ENCODE measurements at regions not wholly inside any gene's neighbourhood (a gene's known extent, or its start where the extent isn't known, plus 50 kb on each side); places are given as distances from the start of the nearest gene placed in this dataset.

DNA sequence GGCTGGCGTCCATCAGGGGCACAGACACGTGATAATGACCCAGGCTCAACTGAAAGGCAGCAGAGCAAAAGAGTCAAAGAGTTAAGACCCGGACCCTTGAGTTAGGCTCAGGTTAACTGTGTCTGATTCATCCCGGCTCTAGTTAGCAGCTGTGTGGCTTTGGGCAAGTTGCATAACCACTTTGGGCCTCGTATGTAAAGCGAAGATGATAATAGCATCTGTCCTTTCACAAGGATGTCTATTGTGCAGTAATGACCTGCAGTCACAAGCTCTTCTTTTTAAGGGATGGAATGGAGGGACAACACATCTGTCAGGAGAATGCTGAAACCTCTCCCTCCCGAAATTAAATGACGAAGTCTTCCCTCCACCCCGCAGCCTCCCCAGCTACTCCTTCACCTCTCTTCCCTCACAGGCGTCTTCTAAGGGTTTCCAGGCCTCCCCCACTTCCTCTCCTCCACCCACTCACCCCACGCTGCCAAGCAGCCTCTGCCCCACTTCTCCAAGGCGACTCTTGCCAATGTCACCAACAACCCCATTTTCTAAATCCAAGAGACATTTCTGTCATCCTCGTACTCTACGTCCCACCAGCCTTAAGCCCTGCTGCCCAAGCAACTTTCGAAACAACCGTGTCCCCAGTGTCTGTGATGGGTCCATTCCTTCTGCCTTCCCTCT is 135.1 kb upstream of the ID2 start:
- no peak overlapping the region for H3K9ac ChIP-seq (ENCODE audit: extremely low read depth, insufficient read length, low read length)
- no peaks in the 10 kb centered on the region for H3K79me2 ChIP-seq (ENCODE audit: insufficient read depth, low read length)
- no peak overlapping the region for H4K5ac ChIP-seq (ENCODE audit: insufficient read length, low read depth, low read length)
- H3K23me2 ChIP-seq (ENCODE audit: insufficient read length, low read depth, low read length, poor library complexity, severe bottlenecking) = no peaks in the 10 kb centered on the region
- no peak overlapping the region for H2AFZ ChIP-seq (ENCODE audit: low read length)
- H2BK120ac ChIP-seq (ENCODE audit: low read depth, low read length, poor library complexity, severe bottlenecking) = no peak overlapping the region
- H4K20me1 ChIP-seq (ENCODE audit: control insufficient read depth, insufficient read depth, insufficient read length) = no peaks in the 10 kb centered on the region
- H3K27me3 ChIP-seq (ENCODE audit: insufficient read depth, low read length) = no peaks in the 10 kb centered on the region
- no peak overlapping the region for H2BK5ac ChIP-seq (ENCODE audit: insufficient read length, low read length)
- no CpG with 5 or more reads among the region's 16 CpGs for WGBS (ENCODE audit: extremely low coverage, insufficient read length, low lambda C conversion rate)
- no peak overlapping the region for H2BK15ac ChIP-seq (ENCODE audit: low read depth, low read length)
- no peak overlapping the region for H2BK20ac ChIP-seq (ENCODE audit: low read depth, low read length, poor library complexity, severe bottlenecking)
- H3K23ac ChIP-seq (ENCODE audit: insufficient read length, low read depth, low read length) = no peak overlapping the region
- no peak overlapping the region for H3K4me2 ChIP-seq (ENCODE audit: insufficient read depth, insufficient read length, low read length)
- H4K8ac ChIP-seq (replicated peaks; ENCODE audit: insufficient read length, low read depth, low read length) = no peak overlapping the region
- H4K91ac ChIP-seq (ENCODE audit: insufficient read length, low read depth, low read length) = no peak overlapping the region
- peak overlapping the region in 2 of 3 experiments; percentile 2 to 83; a peak in 1 of 7 replicates for H3K27ac Mint-ChIP-seq
- no peaks in the 10 kb centered on the region; the same call in 1 of the 2 replicates for H3K27me3 Mint-ChIP-seq (ENCODE audit: low read depth)
- no peak overlapping the region for H3K14ac ChIP-seq (ENCODE audit: insufficient read depth, low read length)
- no peaks in the 10 kb centered on the region for H3K9me3 ChIP-seq (ENCODE audit: control insufficient read depth, low read depth, low read length)
- peak; percentile 20 for DNase-seq
- no peaks in the 10 kb centered on the region for H3K79me1 ChIP-seq (ENCODE audit: insufficient read depth, low read depth, low read length, poor library complexity, severe bottlenecking)
- no peaks in the 10 kb centered on the region for H3K4me1 ChIP-seq (ENCODE audit: insufficient read depth, low read length)
- no peak overlapping the region for H3K27ac ChIP-seq (ENCODE audit: insufficient read length, low read depth, low read length)
- TF ChIP-seq, protein P1, sequence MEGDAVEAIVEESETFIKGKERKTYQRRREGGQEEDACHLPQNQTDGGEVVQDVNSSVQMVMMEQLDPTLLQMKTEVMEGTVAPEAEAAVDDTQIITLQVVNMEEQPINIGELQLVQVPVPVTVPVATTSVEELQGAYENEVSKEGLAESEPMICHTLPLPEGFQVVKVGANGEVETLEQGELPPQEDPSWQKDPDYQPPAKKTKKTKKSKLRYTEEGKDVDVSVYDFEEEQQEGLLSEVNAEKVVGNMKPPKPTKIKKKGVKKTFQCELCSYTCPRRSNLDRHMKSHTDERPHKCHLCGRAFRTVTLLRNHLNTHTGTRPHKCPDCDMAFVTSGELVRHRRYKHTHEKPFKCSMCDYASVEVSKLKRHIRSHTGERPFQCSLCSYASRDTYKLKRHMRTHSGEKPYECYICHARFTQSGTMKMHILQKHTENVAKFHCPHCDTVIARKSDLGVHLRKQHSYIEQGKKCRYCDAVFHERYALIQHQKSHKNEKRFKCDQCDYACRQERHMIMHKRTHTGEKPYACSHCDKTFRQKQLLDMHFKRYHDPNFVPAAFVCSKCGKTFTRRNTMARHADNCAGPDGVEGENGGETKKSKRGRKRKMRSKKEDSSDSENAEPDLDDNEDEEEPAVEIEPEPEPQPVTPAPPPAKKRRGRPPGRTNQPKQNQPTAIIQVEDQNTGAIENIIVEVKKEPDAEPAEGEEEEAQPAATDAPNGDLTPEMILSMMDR (conservative IDR thresholded peaks at IDR 0.05) = no peak
- no peak overlapping the region for H3T11ph ChIP-seq (ENCODE audit: low read length)
- H3K56ac ChIP-seq (ENCODE audit: insufficient read length, low read depth, low read length) = no peak overlapping the region
- no peak overlapping the region for H3K4me3 Mint-ChIP-seq
- no peak overlapping the region for H3K18ac ChIP-seq (ENCODE audit: insufficient read length, low read depth, low read length)
- peaks cover 4 to 8% of the 10 kb centered on the region in 2 experiments for H3K4me1 Mint-ChIP-seq
- H2BK12ac ChIP-seq (ENCODE audit: insufficient read length, low read depth, low read length) = no peak overlapping the region
- H2AK5ac ChIP-seq (ENCODE audit: insufficient read length, low read length) = no peak overlapping the region
- no peaks in the 10 kb centered on the region for H3K9me3 Mint-ChIP-seq
- H3K4ac ChIP-seq (ENCODE audit: low read depth, low read length) = no peak overlapping the region
- H3K36me3 Mint-ChIP-seq (ENCODE audit: insufficient read depth in 1 of 3, low read depth in 3 of 3) = no peaks in the 10 kb centered on the region

Measured in H9 (cell line).